Fibroblast of lung (primary cell): ENCODE measurements at regions not wholly inside any gene's neighbourhood (a gene's known extent, or its start where the extent isn't known, plus 50 kb on each side); places are given as distances from the start of the nearest gene placed in this dataset.

Source experiments
- DNase-seq, 2 donors: peaks; one replicate each; pipeline versions ENCODE4 v3.0.0 to v3.0.0-alpha.2; 2010; ENCODE audit warnings: low read depth in 2 of 2
- H2AFZ ChIP-seq: 2 replicates; pipeline ENCODE4 v1.5.1; 2012; ENCODE audit warnings: low read length, control low read depth, inconsistent platforms
- H3K27ac ChIP-seq: 2 replicates; pipeline ENCODE4 v1.5.1; 2011; ENCODE audit warnings: low read length, control low read depth; ENCODE audit not compliant: insufficient read depth
- H3K27me3 ChIP-seq: 2 replicates; pipeline ENCODE4 v1.5.1; 2011; ENCODE audit warnings: mild to moderate bottlenecking, low read length; ENCODE audit not compliant: control insufficient read depth, insufficient read depth
- H3K36me3 ChIP-seq: 2 replicates; pipeline ENCODE4 v1.5.1; 2011; ENCODE audit warnings: low read length; ENCODE audit not compliant: control insufficient read depth, insufficient read depth
- H3K4me1 ChIP-seq: 2 replicates; pipeline ENCODE4 v1.5.1; 2011; ENCODE audit warnings: low read length; ENCODE audit not compliant: control insufficient read depth, insufficient read depth; ENCODE audit errors: extremely low read depth
- H3K4me2 ChIP-seq: 2 replicates; pipeline ENCODE4 v1.5.1; 2011; ENCODE audit warnings: low read length, control low read depth; ENCODE audit not compliant: insufficient read depth; ENCODE audit errors: extremely low read depth
- H3K4me3 ChIP-seq, 4 experiments: fragments of 200-600 bp in 1 of 4; sonication (generic) in 1 of 4; replicated peaks in 1 of 4; 2 replicates each; pipeline ENCODE4 v1.5.1; 2011 to 2016; ENCODE audit warnings: low read length in 4 of 4, low read depth in 3 of 4, mild to moderate bottlenecking in 3 of 4, control low read depth in 2 of 4, inconsistent platforms in 1 of 4, mixed read lengths in 1 of 4; ENCODE audit not compliant: insufficient read depth in 1 of 4; ENCODE audit errors: control extremely low read depth in 1 of 4
- H3K79me2 ChIP-seq: 2 replicates; pipeline ENCODE4 v1.5.1; 2012; ENCODE audit warnings: mild to moderate bottlenecking, low read length, inconsistent platforms; ENCODE audit not compliant: control insufficient read depth, insufficient read depth
- H3K9ac ChIP-seq: 2 replicates; pipeline ENCODE4 v1.5.1; 2011; ENCODE audit warnings: mild to moderate bottlenecking, low read length, control low read depth; ENCODE audit not compliant: insufficient read depth
- H3K9me3 ChIP-seq: 2 replicates; pipeline ENCODE4 v1.5.1; 2012; ENCODE audit warnings: low read depth, low read length; ENCODE audit not compliant: control insufficient read depth, insufficient read depth
- H4K20me1 ChIP-seq: 2 replicates; pipeline ENCODE4 v1.5.1; 2011; ENCODE audit warnings: low read length; ENCODE audit not compliant: control insufficient read depth, insufficient read depth; ENCODE audit errors: extremely low read depth
- CTCF ChIP-seq, 2 donors: IDR thresholded peaks in 1 of 2; conservative IDR thresholded peaks in 1 of 2; 1 replicate in 1 of 2; 2 replicates in 1 of 2; pipeline ENCODE4 v1.5.1; 2011 to 2012; ENCODE audit warnings: low read length in 2 of 2, control low read depth in 1 of 2, inconsistent platforms in 1 of 2, low read depth in 1 of 2, mild to moderate bottlenecking in 1 of 2
- EZH2 ChIP-seq: IDR thresholded peaks from 2 replicates; pipeline ENCODE4 v1.5.1; 2012; ENCODE audit warnings: low read length, control low read depth, mild to moderate bottlenecking; ENCODE audit errors: missing control alignments

DNA sequence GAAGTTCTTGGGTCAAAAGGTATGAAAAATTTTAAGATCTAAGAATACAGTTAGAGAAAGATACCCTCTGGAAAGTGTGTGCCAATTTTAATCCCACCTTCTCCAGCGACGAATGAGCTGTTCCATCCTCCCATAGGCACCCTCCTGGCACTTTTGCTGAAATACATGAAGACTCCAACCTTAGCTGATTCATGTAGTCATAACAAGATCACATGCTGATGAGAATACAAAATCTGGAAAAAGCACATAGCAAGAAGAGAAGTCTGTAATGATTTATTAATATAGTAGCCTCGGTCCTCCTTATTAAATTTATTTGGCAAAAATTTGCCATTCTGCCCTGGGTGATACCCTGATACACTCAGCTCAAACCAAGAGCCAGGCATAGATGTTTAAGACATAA lies 88.9 kb downstream of the CCR1 start:
- H3K4me2 ChIP-seq = no peak overlapping the region
- no peak for TF ChIP-seq EZH2
- TF ChIP-seq CTCF (conservative IDR thresholded peaks at IDR 0.05 in 1 of 2, IDR thresholded peaks at IDR 0.05 in 1 of 2; ENCODE audit: low read depth in 1 of 2, low read length in 2 of 2) = no peak

GRCh38 chr3:46116996-46117395 lies 89.7 kb upstream of the XCR1 start:
- DNase-seq = no peak
- Histone ChIP-seq H3K27ac (no peak overlapping the region), H2AFZ (no peak overlapping the region), H3K9ac (no peak overlapping the region), H3K79me2 (no peaks in the 10 kb centered on the region), H3K4me3 (no peak overlapping the region), H3K36me3 (no peaks in the 10 kb centered on the region), H3K4me1 (peaks cover 19% of the 10 kb centered on the region), H3K27me3 (no peaks in the 10 kb centered on the region), H3K4me2 (no peak overlapping the region), H3K9me3 (no peaks in the 10 kb centered on the region), H4K20me1 (no peaks in the 10 kb centered on the region)
- TF ChIP-seq CTCF (conservative IDR thresholded peaks at IDR 0.05 in 1 of 2, IDR thresholded peaks at IDR 0.05 in 1 of 2; ENCODE audit: low read depth in 1 of 2, low read length in 2 of 2) = no peak
- TF ChIP-seq EZH2 = no peak

More for the DNA sequence above, 88.9 kb downstream of the CCR1 start:
- Histone ChIP-seq H4K20me1 (no peaks in the 10 kb centered on the region), H3K36me3 (no peaks in the 10 kb centered on the region), H3K27me3 (no peaks in the 10 kb centered on the region), H3K27ac (no peak overlapping the region), H2AFZ (no peak overlapping the region), H3K4me3 (no peak overlapping the region), H3K79me2 (no peaks in the 10 kb centered on the region), H3K9me3 (no peaks in the 10 kb centered on the region), H3K4me1 (peaks cover 19% of the 10 kb centered on the region), H3K9ac (no peak overlapping the region)
- no peak for DNase-seq

DNA sequence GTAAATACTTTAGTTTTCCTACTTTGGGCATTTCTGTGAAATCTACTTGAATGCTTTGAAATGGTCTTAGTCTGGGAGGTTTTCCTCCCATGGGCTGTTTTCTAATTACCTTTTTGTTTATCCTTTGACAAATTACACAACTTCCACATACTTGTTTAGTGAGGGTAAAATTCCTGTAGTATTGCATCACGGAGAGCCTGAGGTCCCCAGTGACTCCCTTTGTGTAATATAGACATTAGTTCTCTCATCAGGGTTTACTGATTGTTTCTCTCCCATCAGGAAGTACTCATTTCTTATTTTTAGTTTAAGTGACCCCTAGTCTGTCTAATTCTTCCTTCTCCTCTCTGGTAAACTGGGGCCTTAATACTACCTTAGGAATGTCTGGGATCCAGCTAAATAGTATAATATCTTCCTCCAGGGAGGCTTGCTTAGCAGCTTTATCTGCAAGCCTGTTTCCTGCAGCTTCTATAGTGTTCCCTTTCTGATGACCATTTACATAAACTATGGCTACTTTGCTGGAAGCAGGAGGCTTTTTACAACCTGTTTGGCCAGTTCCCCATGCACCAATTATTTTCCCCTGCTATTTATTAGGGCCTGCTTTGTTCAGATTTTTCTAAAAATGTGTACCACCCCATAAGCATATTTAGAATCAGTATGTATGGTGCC lies 87.2 kb upstream of the XCR1 start:
- Histone ChIP-seq H3K79me2 (no peaks in the 10 kb centered on the region), H3K36me3 (no peaks in the 10 kb centered on the region), H3K27ac (peak overlapping the region; percentile 51), H3K27me3 (no peaks in the 10 kb centered on the region), H3K4me2 (no peak overlapping the region), H3K9me3 (no peaks in the 10 kb centered on the region), H3K4me1 (peaks cover 21% of the 10 kb centered on the region), H4K20me1 (no peaks in the 10 kb centered on the region), H3K9ac (no peak overlapping the region), H3K4me3 (no peak overlapping the region), H2AFZ (no peak overlapping the region)
- TF ChIP-seq CTCF (conservative IDR thresholded peaks at IDR 0.05 in 1 of 2, IDR thresholded peaks at IDR 0.05 in 1 of 2; ENCODE audit: low read depth in 1 of 2, low read length in 2 of 2) = no peak
- no peak for TF ChIP-seq EZH2
- peak; percentile 48 to 78 for DNase-seq
